ENCODE measurements at regions not wholly inside any gene's neighbourhood (a gene's known extent, or its start where the extent isn't known, plus 50 kb on each side); places are given as distances from the start of the nearest gene placed in this dataset.

GRCh38 chr10:111384556-111384955, 307.7 kb downstream of the ADRA2A start:
- Histone ChIP-seq H3K36me3 (ENCODE audit: low read depth) (no peaks in the 10 kb centered on the region), H3K4me1 (ENCODE audit: low read depth) (no peaks in the 10 kb centered on the region), H3K4me3 (no peak overlapping the region), H3K9me3 (no peaks in the 10 kb centered on the region)
- DNase-seq: no peak
- intact Hi-C loops (cut with DNase I, micrococcal nuclease): no loop called here
- no peak for TF ChIP-seq CTCF (IDR thresholded peaks at IDR 0.05)
- no peak for ATAC-seq

- TF ChIP-seq CTCF (IDR thresholded peaks at IDR 0.05): no peak
Measured at GRCh38 chr10:111390813-111391563, 314.2 kb downstream of the ADRA2A start.

GRCh38 chr10:111392159-111392558, 315.3 kb downstream of the ADRA2A start:
- H3K36me3 ChIP-seq (ENCODE audit: low read depth): no peaks in the 10 kb centered on the region
- no peak overlapping the region for H3K4me3 ChIP-seq
- DNase-seq (no peak), ATAC-seq (no peak)
- H3K9me3 ChIP-seq: no peaks in the 10 kb centered on the region
- TF ChIP-seq CTCF (IDR thresholded peaks at IDR 0.05): no peak
- H3K4me1 ChIP-seq (ENCODE audit: low read depth): no peaks in the 10 kb centered on the region
- intact Hi-C loops (cut with DNase I, micrococcal nuclease): no loop called here

More at GRCh38 chr10:111390813-111391563, 314.2 kb downstream of the ADRA2A start:
- no peaks in the 10 kb centered on the region for H3K36me3 ChIP-seq (ENCODE audit: low read depth)
- intact Hi-C loops (cut with DNase I, micrococcal nuclease): no loop called here
- H3K9me3 ChIP-seq: no peaks in the 10 kb centered on the region
- no peak overlapping the region for H3K4me3 ChIP-seq
- no peaks in the 10 kb centered on the region for H3K4me1 ChIP-seq (ENCODE audit: low read depth)
- DNase-seq (no peak), ATAC-seq (no peak)

GRCh38 chr10:111392910-111393309, 316.1 kb downstream of the ADRA2A start:
- no peak for TF ChIP-seq CTCF (IDR thresholded peaks at IDR 0.05)
- Histone ChIP-seq H3K9me3 (no peaks in the 10 kb centered on the region), H3K4me1 (ENCODE audit: low read depth) (no peaks in the 10 kb centered on the region), H3K4me3 (no peak overlapping the region), H3K36me3 (ENCODE audit: low read depth) (no peaks in the 10 kb centered on the region)
- intact Hi-C loops (cut with DNase I, micrococcal nuclease): no loop called here
- no peak for ATAC-seq
- DNase-seq: no peak

GRCh38 chr10:111410740-111411139, 333.9 kb downstream of the ADRA2A start:
- no peaks in the 10 kb centered on the region for H3K4me1 ChIP-seq (ENCODE audit: low read depth)
- no peak overlapping the region for H3K4me3 ChIP-seq
- H3K36me3 ChIP-seq (ENCODE audit: low read depth): no peaks in the 10 kb centered on the region
- ATAC-seq (no peak), DNase-seq (no peak)
- intact Hi-C loops (cut with DNase I, micrococcal nuclease): no loop called here
- no peak for TF ChIP-seq CTCF (IDR thresholded peaks at IDR 0.05)
- no peaks in the 10 kb centered on the region for H3K9me3 ChIP-seq

Data from mucosa of descending colon (tissue), 3 donors.